ENCODE measurements at regions not wholly inside any gene's neighbourhood (a gene's known extent, or its start where the extent isn't known, plus 50 kb on each side); places are given as distances from the start of the nearest gene placed in this dataset.

DNA sequence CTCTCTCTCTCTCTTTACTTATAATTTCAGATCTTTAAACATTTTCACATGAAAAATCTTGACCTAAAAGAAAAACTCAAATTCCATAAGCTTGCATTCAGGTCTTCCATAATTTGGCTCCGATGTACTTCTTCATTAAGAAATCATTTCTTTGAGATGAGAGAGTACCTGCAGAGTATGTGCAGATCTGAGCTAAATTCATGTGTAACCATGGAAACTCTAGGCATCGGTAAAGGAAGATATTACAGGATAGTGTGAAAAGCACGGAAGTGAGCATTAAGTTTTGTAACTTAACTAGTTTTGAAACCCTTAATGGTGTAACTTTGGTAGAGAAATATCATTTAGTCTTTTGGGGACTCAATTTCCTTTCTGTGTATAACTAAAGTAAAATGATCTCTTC, 295.9 kb upstream of the SOX4 start:
- Histone ChIP-seq H3F3A (ENCODE audit: insufficient read depth, low read length, poor library complexity, severe bottlenecking) (no peaks in the 10 kb centered on the region), H3K27me3 (ENCODE audit: insufficient read depth, low read depth, low read length) (no peaks in the 10 kb centered on the region), H3K9ac (ENCODE audit: low read length) (no peak overlapping the region), H3K36me3 (ENCODE audit: insufficient read depth, low read length) (no peaks in the 10 kb centered on the region), H3K4me2 (ENCODE audit: low read length) (no peak overlapping the region), H2AFZ (ENCODE audit: low read depth, low read length) (no peak overlapping the region), H3K27ac (ENCODE audit: low read length) (no peak overlapping the region), H4K20me1 (ENCODE audit: insufficient read depth) (no peaks in the 10 kb centered on the region), H3K79me2 (replicated peaks; ENCODE audit: insufficient read depth, low read length) (no peaks in the 10 kb centered on the region), H3K9me2 (ENCODE audit: insufficient read depth, low read length) (no peaks in the 10 kb centered on the region), H3K4me3 (ENCODE audit: low read length) (no peak overlapping the region), H3K9me3 (ENCODE audit: low read length) (no peaks in the 10 kb centered on the region)
- TF ChIP-seq, protein P1, sequence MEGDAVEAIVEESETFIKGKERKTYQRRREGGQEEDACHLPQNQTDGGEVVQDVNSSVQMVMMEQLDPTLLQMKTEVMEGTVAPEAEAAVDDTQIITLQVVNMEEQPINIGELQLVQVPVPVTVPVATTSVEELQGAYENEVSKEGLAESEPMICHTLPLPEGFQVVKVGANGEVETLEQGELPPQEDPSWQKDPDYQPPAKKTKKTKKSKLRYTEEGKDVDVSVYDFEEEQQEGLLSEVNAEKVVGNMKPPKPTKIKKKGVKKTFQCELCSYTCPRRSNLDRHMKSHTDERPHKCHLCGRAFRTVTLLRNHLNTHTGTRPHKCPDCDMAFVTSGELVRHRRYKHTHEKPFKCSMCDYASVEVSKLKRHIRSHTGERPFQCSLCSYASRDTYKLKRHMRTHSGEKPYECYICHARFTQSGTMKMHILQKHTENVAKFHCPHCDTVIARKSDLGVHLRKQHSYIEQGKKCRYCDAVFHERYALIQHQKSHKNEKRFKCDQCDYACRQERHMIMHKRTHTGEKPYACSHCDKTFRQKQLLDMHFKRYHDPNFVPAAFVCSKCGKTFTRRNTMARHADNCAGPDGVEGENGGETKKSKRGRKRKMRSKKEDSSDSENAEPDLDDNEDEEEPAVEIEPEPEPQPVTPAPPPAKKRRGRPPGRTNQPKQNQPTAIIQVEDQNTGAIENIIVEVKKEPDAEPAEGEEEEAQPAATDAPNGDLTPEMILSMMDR (IDR thresholded peaks at IDR 0.05; ENCODE audit: poor library complexity, severe bottlenecking) = no peak
- TF ChIP-seq TAF1 (IDR thresholded peaks at IDR 0.05; ENCODE audit: low read depth) (no peak), MXI1 (conservative IDR thresholded peaks at IDR 0.05; ENCODE audit: poor library complexity, severe bottlenecking) (no peak), EZH2 (IDR thresholded peaks at IDR 0.05; ENCODE audit: borderline replicate concordance, insufficient read depth, low read length, poor library complexity, severe bottlenecking) (no peak)
- TF ChIP-seq, protein P2, sequence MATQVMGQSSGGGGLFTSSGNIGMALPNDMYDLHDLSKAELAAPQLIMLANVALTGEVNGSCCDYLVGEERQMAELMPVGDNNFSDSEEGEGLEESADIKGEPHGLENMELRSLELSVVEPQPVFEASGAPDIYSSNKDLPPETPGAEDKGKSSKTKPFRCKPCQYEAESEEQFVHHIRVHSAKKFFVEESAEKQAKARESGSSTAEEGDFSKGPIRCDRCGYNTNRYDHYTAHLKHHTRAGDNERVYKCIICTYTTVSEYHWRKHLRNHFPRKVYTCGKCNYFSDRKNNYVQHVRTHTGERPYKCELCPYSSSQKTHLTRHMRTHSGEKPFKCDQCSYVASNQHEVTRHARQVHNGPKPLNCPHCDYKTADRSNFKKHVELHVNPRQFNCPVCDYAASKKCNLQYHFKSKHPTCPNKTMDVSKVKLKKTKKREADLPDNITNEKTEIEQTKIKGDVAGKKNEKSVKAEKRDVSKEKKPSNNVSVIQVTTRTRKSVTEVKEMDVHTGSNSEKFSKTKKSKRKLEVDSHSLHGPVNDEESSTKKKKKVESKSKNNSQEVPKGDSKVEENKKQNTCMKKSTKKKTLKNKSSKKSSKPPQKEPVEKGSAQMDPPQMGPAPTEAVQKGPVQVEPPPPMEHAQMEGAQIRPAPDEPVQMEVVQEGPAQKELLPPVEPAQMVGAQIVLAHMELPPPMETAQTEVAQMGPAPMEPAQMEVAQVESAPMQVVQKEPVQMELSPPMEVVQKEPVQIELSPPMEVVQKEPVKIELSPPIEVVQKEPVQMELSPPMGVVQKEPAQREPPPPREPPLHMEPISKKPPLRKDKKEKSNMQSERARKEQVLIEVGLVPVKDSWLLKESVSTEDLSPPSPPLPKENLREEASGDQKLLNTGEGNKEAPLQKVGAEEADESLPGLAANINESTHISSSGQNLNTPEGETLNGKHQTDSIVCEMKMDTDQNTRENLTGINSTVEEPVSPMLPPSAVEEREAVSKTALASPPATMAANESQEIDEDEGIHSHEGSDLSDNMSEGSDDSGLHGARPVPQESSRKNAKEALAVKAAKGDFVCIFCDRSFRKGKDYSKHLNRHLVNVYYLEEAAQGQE (IDR thresholded peaks at IDR 0.05; ENCODE audit: borderline replicate concordance) = no peak

DNA sequence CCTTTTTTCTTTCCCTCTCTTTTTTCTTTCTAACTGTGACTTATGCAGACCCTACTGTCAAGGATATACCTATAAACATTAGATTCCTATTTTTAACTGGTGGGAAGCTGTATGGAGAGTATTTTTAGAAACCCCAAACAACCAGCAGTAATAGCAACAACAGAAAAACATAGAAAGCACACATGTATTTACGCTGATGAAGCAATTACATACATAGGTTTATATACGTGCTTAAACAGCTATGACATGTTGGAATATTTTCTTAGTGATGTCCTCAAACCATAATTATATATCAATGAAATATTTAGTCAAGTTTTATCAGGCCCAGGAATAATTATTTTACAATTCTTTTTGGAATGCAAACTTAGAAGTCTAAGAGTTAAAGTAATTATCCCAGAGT, 294.3 kb upstream of the SOX4 start:
- H3K9ac ChIP-seq (ENCODE audit: low read length) = no peak overlapping the region
- no peak overlapping the region for H3K4me2 ChIP-seq (ENCODE audit: low read length)
- no peaks in the 10 kb centered on the region for H3K36me3 ChIP-seq (ENCODE audit: insufficient read depth, low read length)
- no peaks in the 10 kb centered on the region for H3K9me3 ChIP-seq (ENCODE audit: low read length)
- H3K79me2 ChIP-seq (replicated peaks; ENCODE audit: insufficient read depth, low read length) = no peaks in the 10 kb centered on the region
- H2AFZ ChIP-seq (ENCODE audit: low read depth, low read length) = no peak overlapping the region
- no peaks in the 10 kb centered on the region for H3K9me2 ChIP-seq (ENCODE audit: insufficient read depth, low read length)
- H3K4me3 ChIP-seq (ENCODE audit: low read length) = no peak overlapping the region
- no peaks in the 10 kb centered on the region for H3K27me3 ChIP-seq (ENCODE audit: insufficient read depth, low read depth, low read length)
- no peak for TF ChIP-seq EP300 (conservative IDR thresholded peaks at IDR 0.05; ENCODE audit: poor library complexity, severe bottlenecking)
- no peak for TF ChIP-seq POLR2AphosphoS5 (IDR thresholded peaks at IDR 0.05)
- no peak for TF ChIP-seq EZH2 (IDR thresholded peaks at IDR 0.05; ENCODE audit: borderline replicate concordance, insufficient read depth, low read length, poor library complexity, severe bottlenecking)
- TF ChIP-seq TAF1 (IDR thresholded peaks at IDR 0.05; ENCODE audit: low read depth) = no peak
- TF ChIP-seq, protein P1 (IDR thresholded peaks at IDR 0.05; ENCODE audit: poor library complexity, severe bottlenecking) = no peak
- TF ChIP-seq SMC3 (conservative IDR thresholded peaks at IDR 0.05; ENCODE audit: poor library complexity) = no peak
- no peak for TF ChIP-seq MXI1 (conservative IDR thresholded peaks at IDR 0.05; ENCODE audit: poor library complexity, severe bottlenecking)
- TF ChIP-seq RAD21 (conservative IDR thresholded peaks at IDR 0.05) = no peak
- TF ChIP-seq, protein P2 (IDR thresholded peaks at IDR 0.05; ENCODE audit: borderline replicate concordance) = no peak
- no peak overlapping the region for H3K27ac ChIP-seq (ENCODE audit: low read length)
- no peaks in the 10 kb centered on the region for H4K20me1 ChIP-seq (ENCODE audit: insufficient read depth)
- no peaks in the 10 kb centered on the region for H3F3A ChIP-seq (ENCODE audit: insufficient read depth, low read length, poor library complexity, severe bottlenecking)
